Effector CD8-positive, alpha-beta T cell (primary cell): ENCODE measurements at regions not wholly inside any gene's neighbourhood (a gene's known extent, or its start where the extent isn't known, plus 50 kb on each side); places are given as distances from the start of the nearest gene placed in this dataset.
"Not testable (repeated sequence)": the region's sequence is repeated elsewhere in the genome, so short reads cannot be mapped to it uniquely, and the experiment has no call there.

Source experiments
- DNase-seq: peaks from one replicate; lab custom pipeline; 2025; lab: John Stamatoyannopoulos, UW

DNA sequence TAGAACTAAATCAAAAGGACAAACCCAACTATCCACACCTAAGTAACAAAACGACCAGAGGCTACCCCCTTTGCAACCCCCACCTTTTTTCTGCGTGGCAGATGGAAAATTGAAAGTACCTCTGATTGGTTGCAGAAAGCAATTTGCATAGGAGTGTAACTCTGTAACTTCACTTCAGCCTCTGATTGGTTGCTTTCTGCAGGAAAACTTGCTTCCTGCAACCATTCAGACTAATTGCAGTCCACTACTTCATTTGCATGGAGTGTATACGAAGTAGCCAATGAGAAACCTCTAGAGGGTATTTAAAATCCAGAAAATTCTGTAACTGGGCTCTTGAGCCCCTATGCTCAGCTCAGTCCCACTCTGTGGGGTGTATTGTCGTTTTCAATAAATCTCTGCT lies 129.1 kb upstream of the OLIG3 start:
- DNase-seq = no peak

- no peak for DNase-seq
These were observed 131.0 kb upstream of the OLIG3 start for GRCh38 chr6:137625100-137625661.

- no peak for DNase-seq
These were observed 131.6 kb upstream of the OLIG3 start for GRCh38 chr6:137625808-137626207.

DNA sequence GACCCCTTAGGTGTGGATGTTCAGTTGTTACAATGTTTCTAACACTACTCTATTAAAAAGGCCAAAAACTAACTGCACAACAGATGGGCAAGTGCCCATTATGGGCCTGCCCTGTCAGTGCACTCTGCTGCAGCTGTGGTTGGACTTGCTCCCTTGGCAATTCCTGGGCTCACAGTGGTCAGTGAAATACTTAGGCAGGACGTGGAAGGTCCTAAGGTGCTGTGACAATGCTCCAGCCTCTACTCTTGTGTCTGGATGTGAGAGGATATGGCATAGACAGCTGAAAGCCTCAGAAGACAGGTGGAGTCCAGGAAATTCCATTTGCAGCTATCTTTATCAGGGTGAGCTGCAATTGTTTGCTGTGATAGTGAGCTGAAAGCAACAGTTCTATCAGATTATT lies 136.5 kb upstream of the OLIG3 start:
- DNase-seq = no peak

- DNase-seq = no peak
These were observed 137.1 kb upstream of the OLIG3 start for GRCh38 chr6:137631323-137631722.

GRCh38 chr6:137634177-137634576 lies 140.0 kb upstream of the OLIG3 start:
- DNase-seq = not testable (repeated sequence)

DNA sequence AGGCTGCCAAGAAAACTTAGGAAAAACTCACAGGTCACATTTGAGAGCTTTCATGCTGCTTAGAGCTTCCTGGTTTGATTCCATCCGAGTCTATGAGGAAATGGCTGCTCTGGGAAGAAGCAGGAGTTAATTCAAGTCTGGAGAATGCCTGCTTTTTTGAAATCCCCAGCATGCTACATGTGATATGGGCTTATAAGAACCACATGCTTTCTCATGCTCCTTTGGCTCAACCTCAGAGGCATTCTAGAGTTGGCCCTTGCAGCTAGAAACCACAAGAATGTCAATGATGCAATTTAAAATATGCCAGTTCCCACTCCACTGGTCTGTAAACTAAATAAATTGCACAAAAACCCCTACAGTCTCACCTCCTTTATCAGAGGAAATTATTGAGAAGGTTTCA lies 142.9 kb upstream of the OLIG3 start:
- DNase-seq = no peak

DNA sequence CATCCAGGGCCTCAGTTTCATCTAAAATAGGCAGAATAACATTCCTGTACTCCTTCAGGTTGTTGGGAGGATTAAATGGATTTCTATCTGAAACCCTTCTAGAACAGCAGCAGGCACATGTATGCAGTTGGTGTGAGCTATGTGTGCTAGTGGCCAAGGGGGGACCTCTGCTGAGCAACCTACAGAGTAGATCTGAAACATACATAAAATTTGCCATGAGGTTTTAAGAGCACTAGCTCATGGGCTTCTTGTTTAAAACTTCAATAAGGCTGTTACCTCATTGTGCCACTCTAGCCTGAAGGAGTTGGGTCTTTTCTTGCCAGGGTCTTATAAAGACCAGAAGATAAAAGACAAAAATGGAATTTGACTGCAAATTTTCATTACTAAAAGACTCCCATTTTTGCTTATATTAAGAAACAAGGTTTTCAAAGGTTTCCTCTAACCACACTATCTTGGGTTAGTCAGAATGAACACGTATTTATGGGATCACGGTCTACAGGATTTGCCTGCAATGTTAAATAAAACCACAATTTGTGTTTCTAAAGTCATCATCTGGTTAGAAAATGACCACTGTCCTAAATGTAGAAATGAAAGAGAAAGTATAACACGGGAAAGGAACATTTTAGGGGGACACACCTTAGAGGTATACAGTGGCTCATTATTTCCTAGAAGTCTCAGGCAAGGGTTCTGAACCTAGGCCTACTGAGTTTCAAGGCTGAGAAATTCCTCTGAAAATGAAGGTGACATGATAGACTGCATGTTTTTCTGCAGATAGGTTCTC lies 144.9 kb upstream of the OLIG3 start:
- DNase-seq = no peak

- DNase-seq = no peak
These were observed 145.9 kb upstream of the OLIG3 start for GRCh38 chr6:137640086-137640485.

- DNase-seq = peak; percentile 41
These were observed 147.4 kb upstream of the OLIG3 start for GRCh38 chr6:137641474-137642077.

DNA sequence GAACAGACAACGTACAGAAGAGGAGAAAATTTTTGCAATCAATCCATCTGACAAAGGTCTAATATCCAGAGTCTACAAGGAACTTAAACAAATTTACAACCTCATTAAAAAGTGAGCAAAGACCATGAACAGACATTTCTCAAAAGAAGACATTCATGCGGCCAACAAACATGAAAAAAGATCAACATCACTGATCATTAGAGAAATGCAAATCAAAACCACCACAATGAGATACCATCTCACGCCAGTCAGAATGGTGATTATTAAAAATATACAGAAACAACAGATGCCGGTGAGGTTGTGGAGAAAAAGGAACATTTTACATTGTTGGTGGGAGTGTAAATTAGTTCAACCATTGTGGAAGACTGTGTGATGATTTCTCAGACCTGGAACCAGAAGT lies 149.0 kb upstream of the OLIG3 start:
- not testable (repeated sequence) for DNase-seq

GRCh38 chr6:137643644-137644043 lies 149.4 kb upstream of the OLIG3 start:
- DNase-seq = not testable (repeated sequence)

GRCh38 chr6:137645850-137646249 lies 151.7 kb upstream of the OLIG3 start:
- DNase-seq = no peak

GRCh38 chr6:137646484-137646883 lies 152.3 kb upstream of the OLIG3 start:
- DNase-seq = no peak

GRCh38 chr6:137647762-137648447 lies 153.7 kb upstream of the OLIG3 start:
- DNase-seq = no peak

DNA sequence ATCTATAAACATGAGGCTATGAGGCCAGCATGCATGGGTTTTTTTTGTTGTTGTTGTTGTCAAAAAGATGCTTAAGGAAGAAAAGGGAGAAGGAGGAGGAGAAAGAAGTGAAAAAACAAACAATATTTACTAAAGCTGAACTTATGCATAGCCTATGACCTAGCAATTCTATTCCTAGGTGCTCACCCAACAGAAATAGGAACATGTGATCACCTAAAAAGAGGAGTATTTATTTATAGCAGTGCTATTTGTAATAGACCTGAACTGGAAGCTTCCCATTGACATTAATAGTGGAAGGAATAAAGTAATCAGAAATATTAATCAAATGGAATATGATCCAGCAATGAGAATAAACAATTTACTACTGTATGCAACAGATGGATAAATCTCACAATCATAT lies 156.5 kb upstream of the OLIG3 start:
- no peak for DNase-seq

- DNase-seq = no peak
These were observed 157.0 kb upstream of the OLIG3 start for GRCh38 chr6:137651178-137651577.

- no peak for DNase-seq
These were observed 157.6 kb upstream of the OLIG3 start for GRCh38 chr6:137651591-137652335.

DNA sequence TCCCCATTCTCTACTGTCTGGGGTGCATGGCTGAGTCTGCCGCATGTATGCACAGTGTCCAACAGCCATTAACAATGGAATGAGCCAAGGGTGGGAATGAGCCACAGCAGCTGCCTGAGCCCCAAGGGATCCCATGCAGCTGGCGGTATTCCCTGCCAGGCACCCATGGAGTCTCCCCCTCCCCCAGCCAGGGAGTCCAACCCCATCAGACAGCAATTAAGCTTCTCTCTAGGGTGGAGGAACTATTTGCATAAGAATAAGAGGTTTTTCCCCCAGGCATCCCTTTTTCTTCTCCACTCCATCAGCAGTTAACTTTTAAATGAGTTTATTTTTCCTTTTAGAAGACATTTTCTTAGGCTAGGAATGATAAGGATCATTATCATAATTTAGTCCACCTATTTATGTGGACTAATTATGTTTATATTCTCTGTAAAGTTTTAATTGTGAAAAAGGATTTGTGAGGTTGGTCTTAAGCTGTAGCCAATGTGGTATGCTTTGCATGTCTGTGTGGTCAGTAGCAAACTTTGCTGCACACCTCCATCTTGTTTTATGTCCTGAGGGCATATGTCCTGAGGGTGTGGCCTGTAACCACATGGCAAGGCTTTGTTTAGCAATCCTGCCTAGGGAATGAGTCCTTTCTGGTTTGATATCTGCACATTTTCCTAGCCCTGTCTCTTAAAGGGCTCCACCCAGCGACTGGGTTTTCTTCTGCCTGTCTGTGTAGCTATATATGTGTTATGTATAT lies 158.9 kb upstream of the OLIG3 start:
- DNase-seq = no peak

GRCh38 chr6:137653706-137654059 lies 159.5 kb upstream of the OLIG3 start:
- no peak for DNase-seq

DNA sequence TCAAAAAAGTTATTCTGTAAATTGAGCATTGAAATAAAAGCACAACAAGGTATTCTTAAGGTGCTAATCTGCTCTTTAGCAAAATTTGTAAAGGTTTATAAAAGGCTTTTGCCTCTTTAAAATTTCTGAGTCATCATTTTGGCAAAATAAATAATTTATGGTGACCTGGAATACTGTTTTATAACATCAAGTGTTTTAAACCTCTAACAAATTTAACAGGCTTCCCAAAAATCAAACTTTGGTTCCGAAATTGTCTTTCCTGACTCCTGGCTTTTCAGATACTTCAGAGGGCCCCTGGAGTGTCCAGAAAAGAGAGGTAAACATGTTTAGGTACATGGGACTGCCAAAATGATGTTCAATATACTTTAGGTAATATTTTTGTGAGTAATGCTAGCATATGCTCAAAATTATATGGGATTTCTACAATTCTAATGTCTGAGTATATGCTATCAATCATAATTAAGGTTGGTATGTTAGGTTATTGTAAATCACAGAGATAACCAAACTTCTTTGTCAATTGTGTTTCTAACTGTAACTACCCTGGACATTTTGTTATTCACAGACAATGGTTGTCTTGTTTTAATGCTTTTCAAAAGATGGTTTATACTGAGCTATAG lies 160.3 kb upstream of the OLIG3 start:
- DNase-seq = no peak
